Left ventricle myocardium superior (tissue), 1 donor: ENCODE measurements at regions not wholly inside any gene's neighbourhood (a gene's known extent, or its start where the extent isn't known, plus 50 kb on each side); places are given as distances from the start of the nearest gene placed in this dataset.
"Not testable (repeated sequence)": the region's sequence is repeated elsewhere in the genome, so short reads cannot be mapped to it uniquely, and the experiment has no call there.

Experiments
- ATAC-seq: fragments of 200-7000 bp; cut with Tn5 transposase; one replicate; pipeline ENCODE4 v1.9.1; 2020; ENCODE audit warnings: mild to moderate bottlenecking, moderate library complexity
- DNase-seq: peaks from one replicate; pipeline ENCODE4 v3.0.0-alpha.2; 2020
- intact Hi-C: fragments of 100-400 bp; cut with micrococcal nuclease; formaldehyde crosslinking; loops from one replicate; pipeline ENCODE4 v1.11.0; 2022
- donor health status: DM: no; HTN: yes; CAD: no; lungs with severe emphysema.

DNA sequence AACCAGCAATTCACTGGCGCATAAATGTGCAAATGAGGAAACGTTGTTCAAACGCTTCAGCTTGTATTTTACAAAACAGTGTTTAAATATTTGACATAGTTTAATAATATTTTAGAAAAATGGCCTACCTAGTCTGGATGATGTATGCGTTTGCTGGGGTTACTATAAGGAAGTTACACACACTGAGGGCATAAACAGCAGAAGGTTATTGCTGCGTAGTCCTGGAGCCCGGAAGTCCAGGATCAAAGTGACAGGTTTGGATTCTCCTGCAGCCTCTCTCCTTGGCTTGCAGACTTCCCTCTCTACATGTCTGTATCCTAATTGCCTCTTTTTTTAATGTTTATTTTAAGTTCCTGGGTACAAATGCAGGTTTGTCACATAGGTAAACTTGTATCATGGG, 106.0 kb upstream of the PABPC3 start:
- ATAC-seq, DNase-seq, intact Hi-C loops: not testable (repeated sequence)

DNA sequence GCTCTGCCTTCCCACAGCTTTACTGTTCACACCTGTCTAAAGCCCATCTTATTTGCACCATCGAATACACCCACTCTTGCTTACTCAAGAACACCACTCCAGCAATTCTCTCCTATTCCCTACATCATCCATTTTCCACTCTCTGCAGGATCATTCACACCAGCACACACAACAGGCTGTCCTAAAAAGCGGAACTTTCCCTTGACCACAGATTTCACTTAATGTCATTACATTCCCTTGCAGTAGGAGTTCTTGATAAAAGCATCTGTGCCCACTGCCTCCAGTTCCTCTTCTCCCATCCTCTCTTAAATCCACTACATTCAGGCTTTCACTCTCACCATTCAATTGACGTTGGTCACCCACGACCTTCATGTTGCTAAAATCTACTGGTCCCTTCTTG, 103.0 kb upstream of the PABPC3 start:
- intact Hi-C loops: not testable (repeated sequence)

DNA sequence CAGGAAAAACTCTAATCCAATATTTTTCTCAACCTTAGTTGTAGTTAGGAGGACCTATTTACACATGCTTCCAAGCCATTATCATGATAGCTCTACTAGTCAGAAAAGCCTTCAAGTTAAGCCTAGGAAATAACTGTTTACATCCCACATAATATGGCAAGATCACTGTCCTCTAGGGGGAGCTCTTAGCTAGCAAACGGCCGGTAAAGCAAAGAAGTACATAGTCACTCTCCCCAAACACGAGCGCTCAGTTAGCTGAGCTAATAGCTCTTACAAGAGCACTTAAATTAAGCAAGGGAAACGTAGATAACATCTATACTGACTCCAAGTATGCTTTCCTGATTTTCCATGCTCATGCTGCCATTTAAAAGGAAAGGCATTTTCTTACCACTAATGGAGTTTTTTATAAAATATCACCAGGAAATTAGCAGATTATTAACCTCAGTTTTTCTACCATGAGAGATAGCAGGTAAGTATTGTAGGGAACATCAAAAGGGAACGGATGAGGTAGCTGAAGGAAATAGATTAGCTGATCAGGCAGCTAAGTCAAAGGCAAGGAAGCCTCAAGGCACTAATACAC, 100.6 kb upstream of the PABPC3 start:
- no peak for DNase-seq

More for the DNA sequence above, 103.0 kb upstream of the PABPC3 start:
- not testable (repeated sequence) for ATAC-seq, DNase-seq

DNA sequence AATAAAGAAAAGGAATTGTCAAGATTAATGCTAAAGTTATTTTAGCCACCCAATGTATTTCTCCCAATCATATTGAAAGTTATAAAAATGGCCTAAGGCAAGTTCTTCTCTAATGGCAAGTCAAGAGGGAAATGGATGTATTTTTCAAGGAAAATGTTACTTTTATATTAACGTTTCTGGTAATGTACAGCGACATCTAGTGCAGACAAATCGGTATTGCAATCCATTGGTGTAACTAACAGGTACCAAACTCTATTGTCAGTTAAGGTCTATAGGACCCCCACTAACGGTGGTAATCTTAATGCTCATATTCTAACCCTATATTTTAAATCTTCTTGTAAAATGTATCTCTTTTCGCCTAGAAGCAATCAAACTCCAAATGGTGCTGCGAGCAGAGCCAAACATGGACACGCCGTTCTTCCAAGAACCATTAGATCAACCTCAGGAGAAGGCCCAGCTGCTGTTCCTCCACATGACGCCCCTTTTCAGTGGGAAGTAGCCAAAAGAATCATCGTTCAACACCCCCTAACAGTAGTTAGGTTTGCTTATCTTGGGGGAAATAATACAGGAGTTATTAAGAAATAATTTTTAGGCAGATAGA, 98.5 kb upstream of the PABPC3 start:
- intact Hi-C loops: no loop called here
- DNase-seq: no peak

More for the DNA sequence above, 100.6 kb upstream of the PABPC3 start:
- ATAC-seq: peak; percentile 77
- intact Hi-C loops: no loop called here

DNA sequence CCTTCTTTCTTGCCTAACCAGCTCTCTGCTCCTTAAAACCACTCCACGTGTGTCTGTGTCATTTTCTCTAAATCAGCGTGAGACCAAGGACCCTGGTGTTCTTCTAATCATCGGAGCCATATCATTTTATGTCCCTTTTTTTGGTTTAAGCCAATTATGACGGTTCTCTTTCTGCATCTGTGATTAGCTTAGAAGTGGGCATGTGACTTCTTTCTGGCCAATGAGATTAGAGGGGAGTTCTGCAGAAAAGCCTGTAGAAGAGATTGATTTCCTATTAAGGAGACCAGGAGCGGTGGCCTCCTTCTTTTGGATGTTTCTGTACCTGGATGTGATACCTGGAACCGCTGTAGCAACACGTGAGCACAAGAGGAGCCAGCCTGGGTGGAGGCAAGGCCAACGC, 97.5 kb upstream of the PABPC3 start:
- DNase-seq: no peak
- no peak for ATAC-seq
- intact Hi-C loops: no loop called here

More for the DNA sequence above, 98.5 kb upstream of the PABPC3 start:
- ATAC-seq: no peak

DNA sequence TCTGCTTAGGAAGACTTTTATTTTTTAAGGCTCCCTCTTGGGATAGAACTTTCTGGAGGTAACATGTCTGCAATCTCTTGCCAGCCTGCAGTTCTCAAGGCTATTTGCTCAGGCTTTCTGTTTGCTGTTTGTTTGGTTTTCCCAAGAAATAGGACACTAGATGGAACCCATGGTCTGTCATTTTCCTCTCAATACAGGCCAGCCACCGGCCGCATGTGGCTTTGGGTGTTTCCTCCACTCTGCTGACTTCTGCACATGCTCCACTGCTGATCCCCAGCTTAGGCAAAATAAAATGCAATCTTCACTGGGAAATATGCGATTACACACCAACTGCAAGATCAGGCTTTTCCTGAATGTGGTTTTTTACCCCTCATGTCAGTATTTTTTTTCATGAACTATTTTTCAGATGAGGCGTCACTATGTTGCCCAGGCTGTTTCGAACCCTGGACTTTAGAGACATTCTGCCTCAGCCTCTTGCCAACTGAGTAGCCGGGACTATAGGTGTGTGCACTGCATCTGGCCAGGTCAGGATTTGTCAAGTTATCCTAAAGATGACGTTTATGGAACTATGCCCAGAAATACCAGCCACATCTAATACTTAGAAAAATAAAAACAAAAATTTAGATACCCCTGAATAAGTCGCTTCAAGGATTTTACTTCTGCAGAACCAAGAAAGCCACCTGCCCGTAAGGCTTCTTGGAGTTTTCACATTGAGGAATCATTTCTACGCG, 94.3 kb upstream of the PABPC3 start:
- intact Hi-C loops: no loop called here

DNA sequence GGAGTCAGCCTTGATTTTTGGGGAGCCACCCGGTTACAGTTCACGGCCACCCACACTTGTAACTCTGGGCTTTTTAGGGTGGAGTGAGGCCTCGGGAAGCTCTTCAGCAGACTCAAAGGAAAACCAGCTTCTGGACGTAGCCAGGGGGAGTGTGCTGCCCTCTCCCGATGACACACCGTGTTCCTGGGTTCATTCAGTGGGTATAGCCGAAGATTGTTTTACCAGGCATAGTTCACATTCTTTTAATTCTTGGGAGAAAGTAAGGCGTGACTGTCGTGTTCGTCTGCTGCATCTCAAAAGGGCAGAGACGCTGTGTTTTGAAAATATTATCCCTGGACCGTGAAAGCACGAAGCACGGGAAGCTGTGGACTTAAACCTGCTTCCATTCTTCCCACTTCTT, 93.6 kb upstream of the PABPC3 start:
- intact Hi-C loops, DNase-seq, ATAC-seq: not testable (repeated sequence)

More for the DNA sequence above, 94.3 kb upstream of the PABPC3 start:
- no peak for DNase-seq
- no peak for ATAC-seq

DNA sequence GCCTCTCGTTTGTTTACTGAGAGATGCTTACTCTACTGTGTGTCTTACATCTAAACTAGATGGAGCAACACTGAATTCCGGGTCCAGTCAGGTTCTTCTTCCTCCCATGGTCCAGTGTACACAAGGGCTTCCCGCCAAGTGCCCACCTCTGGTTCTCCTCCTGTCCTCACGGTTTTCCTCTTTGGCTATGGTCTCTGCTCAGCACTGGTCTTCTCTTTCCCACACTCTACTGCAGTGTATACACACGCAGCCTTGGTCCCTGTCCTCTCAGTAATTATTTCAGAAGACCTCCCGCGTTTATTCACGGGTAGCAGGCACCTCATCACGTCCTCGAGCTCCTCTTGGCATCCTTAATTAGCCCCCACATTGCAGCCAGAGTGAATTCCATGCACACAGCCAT, 91.4 kb upstream of the PABPC3 start:
- DNase-seq, ATAC-seq, intact Hi-C loops: not testable (repeated sequence)

DNA sequence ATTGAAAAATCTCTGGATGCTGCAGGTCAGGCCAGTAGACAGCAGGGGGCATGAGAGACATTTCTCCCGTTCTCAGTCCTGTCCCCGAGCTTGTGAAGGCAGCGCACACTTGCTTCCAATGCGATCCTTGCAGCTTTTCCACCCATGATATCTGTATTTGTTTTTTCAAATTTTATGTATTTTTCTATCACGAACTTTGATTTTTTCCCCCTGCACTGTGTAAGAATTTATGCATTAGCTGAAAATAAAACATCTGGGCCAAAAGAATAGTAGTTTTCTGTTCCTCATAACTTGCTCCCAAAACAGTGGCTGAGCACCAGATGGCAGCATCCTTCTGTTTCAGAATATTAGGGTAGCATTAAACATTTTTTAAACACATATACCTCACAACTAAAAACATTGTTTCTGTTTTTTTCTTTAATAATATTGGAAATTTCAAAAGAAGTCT, 90.9 kb upstream of the PABPC3 start:
- DNase-seq, intact Hi-C loops: not testable (repeated sequence)
- peak; percentile 84 for ATAC-seq

DNA sequence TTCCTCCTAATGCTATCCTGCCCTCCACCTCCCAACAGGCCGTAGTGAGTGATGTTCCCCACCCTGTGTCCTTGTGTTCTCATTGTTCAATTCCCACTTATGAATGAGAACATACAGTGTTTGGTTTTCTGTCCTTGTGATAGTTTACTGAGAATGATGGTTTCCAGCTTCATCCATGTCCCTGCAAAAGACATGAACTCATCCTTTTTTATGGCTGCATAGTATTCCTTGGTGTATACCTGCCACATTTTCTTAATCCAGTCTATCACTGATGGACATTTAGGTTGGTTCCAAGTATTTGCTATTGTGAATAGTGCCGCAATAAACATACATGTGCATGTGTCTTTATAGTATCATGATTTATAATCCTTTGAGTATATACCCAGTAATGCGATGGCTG, 88.5 kb upstream of the PABPC3 start:
- DNase-seq, intact Hi-C loops, ATAC-seq: not testable (repeated sequence)

DNA sequence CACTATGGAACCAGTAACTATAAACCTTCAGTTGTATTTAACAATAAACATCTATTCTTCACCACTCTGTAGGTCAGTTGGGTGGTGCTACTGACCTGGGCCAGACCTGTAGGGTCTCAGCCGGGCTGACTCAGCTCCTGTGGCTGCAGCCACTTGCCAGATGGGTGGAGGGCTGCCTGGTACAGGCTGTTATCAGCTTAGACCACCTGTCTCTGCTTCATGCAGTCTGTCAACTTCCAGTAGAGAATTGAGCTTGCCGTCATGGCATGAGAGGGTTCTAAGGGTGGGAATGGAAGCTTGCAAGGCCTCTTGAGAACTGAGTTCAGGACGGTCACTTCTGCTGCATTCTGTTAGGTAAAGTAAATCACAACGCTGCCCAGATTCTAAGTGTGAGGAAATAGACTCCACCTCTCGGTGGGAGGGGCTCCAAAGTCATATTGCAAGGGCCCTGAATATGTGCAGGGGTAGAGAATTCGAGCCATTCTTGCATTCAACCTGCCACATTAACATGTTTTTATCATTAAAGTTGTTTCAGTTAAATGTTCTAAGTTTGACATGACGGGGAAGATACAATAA, 81.5 kb upstream of the PABPC3 start:
- intact Hi-C loops, DNase-seq, ATAC-seq: not testable (repeated sequence)

DNA sequence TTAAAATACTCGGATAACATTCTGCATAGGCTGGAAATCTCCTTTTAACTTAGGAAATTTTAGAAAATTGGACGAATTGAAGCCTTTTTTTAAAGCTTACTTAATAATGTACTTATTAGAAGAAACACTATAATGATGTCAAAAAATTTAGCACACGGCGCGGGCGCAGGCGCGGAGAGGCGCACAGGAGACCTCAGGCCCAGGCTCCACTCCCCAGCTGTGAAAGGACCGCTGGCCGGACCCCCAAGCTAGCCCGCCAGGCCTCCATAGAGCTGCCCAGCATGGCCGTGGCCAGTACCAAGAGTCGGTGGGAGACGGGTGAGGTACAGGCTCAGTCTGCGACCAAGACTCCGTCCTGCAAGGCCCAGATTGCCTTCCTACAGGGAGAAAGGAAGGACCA, 78.8 kb upstream of the PABPC3 start:
- DNase-seq, intact Hi-C loops, ATAC-seq: not testable (repeated sequence)

DNA sequence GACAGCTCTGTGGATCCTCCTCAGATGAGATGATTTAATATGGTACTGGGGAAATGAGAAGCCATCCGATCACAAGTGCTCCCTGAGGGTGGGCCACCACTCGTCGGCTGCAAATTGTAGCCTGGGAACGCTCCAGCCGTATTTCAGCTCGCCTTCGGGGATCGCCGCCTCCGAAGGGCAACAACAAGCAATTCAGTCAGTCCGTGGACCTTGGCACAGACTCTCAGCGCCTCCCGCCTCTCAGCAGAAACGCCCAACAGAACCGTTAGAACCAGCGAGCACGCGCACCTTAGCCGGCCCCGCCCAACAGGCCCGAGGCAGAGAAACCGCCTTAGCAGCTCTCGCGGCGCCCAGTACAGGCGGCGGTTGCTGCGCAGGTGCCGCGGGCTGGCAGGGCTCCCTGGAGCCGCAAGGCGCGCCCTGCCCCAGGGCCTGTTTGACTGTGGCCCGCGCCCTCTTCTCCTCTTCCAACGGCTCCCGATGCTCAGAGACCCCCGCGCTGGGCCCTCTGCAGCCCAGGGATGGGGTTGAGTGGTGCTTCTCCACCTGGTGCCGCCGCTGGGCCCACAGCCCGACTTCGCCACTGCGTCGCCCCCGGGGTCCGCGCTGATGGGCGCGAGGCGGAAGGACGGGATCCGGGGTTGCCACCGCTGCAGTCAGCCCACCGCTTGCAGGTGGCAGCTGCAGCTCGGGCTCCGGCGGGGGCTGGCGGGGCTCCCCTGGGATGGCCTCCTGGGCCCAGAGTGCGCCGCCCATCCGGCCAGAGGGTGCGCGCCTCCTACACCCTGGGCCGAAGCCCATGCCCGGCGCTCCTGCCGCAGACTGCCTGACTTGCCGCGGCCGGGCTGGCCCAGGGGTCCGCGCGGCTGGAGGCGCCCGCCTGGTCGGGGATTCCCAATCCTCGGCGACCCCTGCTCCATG, 77.9 kb upstream of the PABPC3 start:
- intact Hi-C loops: not testable (repeated sequence)
- peak; percentile 60 for ATAC-seq
- peak; percentile 47 for DNase-seq

DNA sequence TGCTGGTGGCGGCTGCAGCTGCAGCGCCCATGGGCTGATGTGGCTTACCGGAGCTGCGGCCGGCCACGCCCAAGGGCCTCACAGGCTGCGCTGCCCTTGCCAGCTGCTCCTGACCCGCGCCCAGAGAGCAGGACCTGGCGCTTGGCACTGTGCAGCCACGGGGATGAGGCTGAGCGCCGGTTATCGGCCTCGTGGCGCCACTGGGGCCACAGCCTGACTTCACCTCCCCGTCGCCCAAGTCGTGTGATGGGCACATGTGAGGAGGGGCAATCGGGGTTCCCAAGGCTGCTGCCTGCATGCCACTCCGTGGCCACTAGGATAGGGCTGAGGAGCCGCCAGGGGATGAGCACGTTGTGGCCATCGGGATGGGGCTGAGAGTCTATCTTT, 77.2 kb upstream of the PABPC3 start:
- ATAC-seq: no peak
- intact Hi-C loops: no loop called here
- DNase-seq: no peak

DNA sequence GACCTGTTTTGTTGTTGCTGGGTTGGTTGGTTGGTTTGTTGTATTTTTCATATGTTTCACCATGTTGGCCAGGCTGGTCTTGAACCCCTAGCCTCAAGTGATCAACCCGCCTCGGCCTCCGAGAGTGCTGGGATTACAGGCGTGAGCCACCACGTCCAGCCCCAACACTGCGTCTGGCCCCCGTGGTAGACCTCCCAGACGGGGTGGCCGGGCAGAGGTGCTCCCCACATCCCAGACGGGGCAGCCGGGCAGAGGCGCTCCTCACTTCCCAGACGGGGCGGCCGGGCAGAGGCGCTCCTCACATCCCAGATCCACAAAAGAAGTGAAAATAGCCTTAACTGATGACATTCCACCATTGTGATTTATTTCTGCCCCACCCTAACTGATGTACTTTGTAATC, 76.2 kb upstream of the PABPC3 start:
- ATAC-seq, DNase-seq, intact Hi-C loops: not testable (repeated sequence)

DNA sequence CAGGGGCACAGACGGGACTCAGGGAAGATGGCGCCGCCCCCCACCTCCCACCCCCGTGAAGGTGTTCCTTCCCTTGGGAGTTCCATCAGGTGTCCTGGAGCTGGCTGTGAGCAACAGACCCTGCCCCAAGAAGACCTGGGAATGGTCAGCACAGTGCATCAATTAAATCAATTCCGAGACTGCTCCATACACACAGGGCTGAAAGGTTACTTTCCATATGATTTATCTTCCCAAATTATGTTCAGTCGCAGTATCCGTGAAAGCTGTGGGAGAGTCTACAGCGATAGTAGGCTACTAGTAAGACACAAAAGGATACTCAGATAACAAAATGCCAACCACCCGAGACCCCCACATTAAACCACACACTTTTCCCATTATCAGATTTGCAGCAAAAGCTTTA, 71.8 kb upstream of the PABPC3 start:
- ATAC-seq (no peak), DNase-seq (no peak)

DNA sequence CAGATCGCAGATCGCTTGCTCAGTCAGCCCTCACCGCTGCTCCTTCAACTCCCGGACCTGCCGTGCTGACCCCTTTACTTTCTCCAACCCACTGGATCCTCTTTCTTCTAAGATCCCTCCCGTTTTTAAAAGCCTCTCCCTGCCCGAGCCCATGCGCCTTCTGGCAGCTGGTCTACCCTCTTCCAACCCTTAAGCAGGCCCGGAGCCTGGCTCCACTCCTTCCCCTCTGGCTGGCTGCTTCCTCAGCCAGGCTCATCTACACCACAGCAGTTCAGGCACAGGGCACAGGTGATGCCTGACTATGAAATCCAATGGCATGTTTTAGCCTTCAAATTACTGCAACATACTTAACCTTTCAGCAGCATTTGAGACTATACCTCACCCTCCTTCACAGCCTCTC, 63.8 kb upstream of the PABPC3 start:
- ATAC-seq: no peak
- intact Hi-C loops: no loop called here
- no peak for DNase-seq

More for the DNA sequence above, 71.8 kb upstream of the PABPC3 start:
- intact Hi-C loops: no loop called here

DNA sequence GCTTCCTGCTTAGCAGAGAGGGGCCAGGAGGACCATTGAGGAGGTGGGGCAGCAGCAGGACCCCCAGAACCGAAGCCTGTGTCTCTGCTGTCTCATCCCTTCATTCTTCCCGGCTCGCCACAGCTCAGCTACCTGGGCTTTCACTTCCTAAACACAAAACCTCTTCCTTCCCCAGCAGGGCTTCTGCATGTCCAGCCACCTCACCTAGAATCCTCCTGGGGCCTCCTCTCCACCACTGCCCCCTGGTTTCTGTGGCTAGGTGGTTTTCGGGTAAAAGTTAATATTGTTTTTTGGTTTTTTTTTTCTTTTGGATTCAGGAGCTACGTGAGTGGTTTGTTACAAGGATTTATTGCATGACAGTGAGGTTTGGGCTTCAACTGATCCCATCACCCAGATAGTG, 61.8 kb upstream of the PABPC3 start:
- DNase-seq (no peak), ATAC-seq (no peak)
- intact Hi-C loops: no loop called here
